ENCODE measurements at regions not wholly inside any gene's neighbourhood (a gene's known extent, or its start where the extent isn't known, plus 50 kb on each side); places are given as distances from the start of the nearest gene placed in this dataset.

DNA sequence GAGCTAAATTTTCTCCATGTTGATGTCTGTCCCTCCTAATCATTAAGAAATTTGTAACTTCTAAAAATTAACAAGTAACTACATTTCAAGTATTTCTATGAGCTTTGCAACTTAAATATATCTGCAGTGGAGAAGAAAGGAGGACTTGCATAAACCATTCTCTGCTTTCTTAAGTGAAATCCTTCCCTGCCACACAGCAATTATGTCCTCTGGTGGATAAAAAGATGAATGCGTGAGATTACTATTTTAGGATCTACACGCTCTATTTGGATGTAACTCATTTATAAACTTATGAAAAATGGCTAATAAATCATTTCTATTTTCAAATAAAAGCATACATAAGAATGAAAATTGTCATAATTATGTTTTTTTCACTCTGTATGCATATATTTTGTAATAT lies 338.0 kb upstream of the PTCHD4 start:
- no peaks in the 10 kb centered on the region for H3F3A ChIP-seq (ENCODE audit: insufficient read depth, low read depth)
- no TSS peak for BruUV-seq (replicated peaks)

DNA sequence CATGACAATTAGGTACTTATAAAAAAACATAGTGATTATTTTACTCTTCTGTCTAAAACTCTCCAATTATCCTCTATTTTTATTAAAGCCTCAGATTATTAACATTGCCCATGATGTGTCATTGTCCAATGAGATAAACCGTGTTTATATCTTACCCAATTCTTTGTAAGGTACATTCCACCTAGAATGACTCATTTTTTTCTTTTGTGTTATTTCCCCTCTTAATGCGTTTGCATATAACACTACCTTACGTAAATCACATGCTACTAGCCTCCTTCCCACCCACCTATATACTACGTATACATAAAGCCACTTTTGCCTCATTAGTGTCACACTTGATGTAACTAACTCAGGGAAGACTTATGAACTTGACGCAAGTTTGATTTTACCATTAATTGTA lies 336.3 kb upstream of the PTCHD4 start:
- Histone ChIP-seq H3F3A (ENCODE audit: insufficient read depth, low read depth) (no peaks in the 10 kb centered on the region), H3K9me2 (ENCODE audit: insufficient read depth) (no peaks in the 10 kb centered on the region), H4K20me1 (ENCODE audit: insufficient read depth) (no peaks in the 10 kb centered on the region), H3K27ac (no peak overlapping the region), H3K79me2 (ENCODE audit: low read depth) (no peaks in the 10 kb centered on the region), H2AFZ (no peak overlapping the region), H3K4me2 (no peak overlapping the region), H3K36me3 (ENCODE audit: low read depth) (no peaks in the 10 kb centered on the region), H3K4me1 (replicated peaks; ENCODE audit: insufficient read depth) (no peaks in the 10 kb centered on the region), H3K27me3 (ENCODE audit: insufficient read depth, low read depth) (no peaks in the 10 kb centered on the region), H3K4me3 (no peak overlapping the region), H3K9me3 (ENCODE audit: insufficient read depth, low read depth) (no peaks in the 10 kb centered on the region)
- POLR2A ChIA-PET (ENCODE audit: unreplicated experiment) = no interaction called here
- intact Hi-C loops (cut with micrococcal nuclease; ENCODE audit: unreplicated experiment) = no loop called here
- DNase-seq = no peak
- CTCF ChIA-PET = interaction anchor here (0.7 to 1.2 kb wide), 2 partner anchors 60 to 127 kb away, joined by 3 to 6 read pairs; no protein-coding TSS in a partner anchor
- BruUV-seq (replicated peaks) = no TSS peak
- TF ChIP-seq EZH2 (IDR thresholded peaks at IDR 0.05; ENCODE audit: low read depth) = no peak
- TF ChIP-seq, protein P1, sequence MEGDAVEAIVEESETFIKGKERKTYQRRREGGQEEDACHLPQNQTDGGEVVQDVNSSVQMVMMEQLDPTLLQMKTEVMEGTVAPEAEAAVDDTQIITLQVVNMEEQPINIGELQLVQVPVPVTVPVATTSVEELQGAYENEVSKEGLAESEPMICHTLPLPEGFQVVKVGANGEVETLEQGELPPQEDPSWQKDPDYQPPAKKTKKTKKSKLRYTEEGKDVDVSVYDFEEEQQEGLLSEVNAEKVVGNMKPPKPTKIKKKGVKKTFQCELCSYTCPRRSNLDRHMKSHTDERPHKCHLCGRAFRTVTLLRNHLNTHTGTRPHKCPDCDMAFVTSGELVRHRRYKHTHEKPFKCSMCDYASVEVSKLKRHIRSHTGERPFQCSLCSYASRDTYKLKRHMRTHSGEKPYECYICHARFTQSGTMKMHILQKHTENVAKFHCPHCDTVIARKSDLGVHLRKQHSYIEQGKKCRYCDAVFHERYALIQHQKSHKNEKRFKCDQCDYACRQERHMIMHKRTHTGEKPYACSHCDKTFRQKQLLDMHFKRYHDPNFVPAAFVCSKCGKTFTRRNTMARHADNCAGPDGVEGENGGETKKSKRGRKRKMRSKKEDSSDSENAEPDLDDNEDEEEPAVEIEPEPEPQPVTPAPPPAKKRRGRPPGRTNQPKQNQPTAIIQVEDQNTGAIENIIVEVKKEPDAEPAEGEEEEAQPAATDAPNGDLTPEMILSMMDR (conservative IDR thresholded peaks at IDR 0.05) = no peak

More for the DNA sequence above, 338.0 kb upstream of the PTCHD4 start:
- Histone ChIP-seq H3K36me3 (ENCODE audit: low read depth) (no peaks in the 10 kb centered on the region), H3K27ac (no peak overlapping the region), H3K9me2 (ENCODE audit: insufficient read depth) (no peaks in the 10 kb centered on the region), H4K20me1 (ENCODE audit: insufficient read depth) (no peaks in the 10 kb centered on the region), H3K27me3 (ENCODE audit: insufficient read depth, low read depth) (no peaks in the 10 kb centered on the region), H3K4me1 (replicated peaks; ENCODE audit: insufficient read depth) (no peaks in the 10 kb centered on the region), H3K9me3 (ENCODE audit: insufficient read depth, low read depth) (no peaks in the 10 kb centered on the region), H2AFZ (no peak overlapping the region), H3K4me2 (no peak overlapping the region), H3K4me3 (no peak overlapping the region), H3K79me2 (ENCODE audit: low read depth) (no peaks in the 10 kb centered on the region)
- DNase-seq = no peak
- no peak for TF ChIP-seq EZH2 (IDR thresholded peaks at IDR 0.05; ENCODE audit: low read depth)
- TF ChIP-seq, protein P1 (conservative IDR thresholded peaks at IDR 0.05) = no peak
- ChIA-PET CTCF (no interaction called here), POLR2A (ENCODE audit: unreplicated experiment) (no interaction called here)
- intact Hi-C loops (cut with micrococcal nuclease; ENCODE audit: unreplicated experiment) = no loop called here

DNA sequence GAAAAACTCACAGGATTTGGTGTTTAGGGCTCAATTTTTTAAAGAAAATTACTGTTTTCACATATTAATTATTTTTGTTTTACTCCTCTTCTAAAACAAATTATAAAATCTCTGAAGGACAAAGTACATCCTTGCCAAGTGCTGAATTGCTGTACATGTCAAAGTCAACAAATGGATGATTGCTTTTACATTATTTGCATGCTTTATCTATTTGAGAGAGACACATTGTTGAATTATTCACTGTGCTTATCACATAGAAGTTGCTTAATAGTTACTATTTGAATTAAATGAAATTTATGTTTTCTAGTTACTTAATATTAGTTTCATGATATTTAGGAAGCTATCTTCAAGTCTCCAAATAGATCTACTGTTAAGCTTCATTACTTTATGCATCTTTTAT lies 318.6 kb upstream of the PTCHD4 start:
- TF ChIP-seq, protein P1 (conservative IDR thresholded peaks at IDR 0.05) = no peak
- TF ChIP-seq EZH2 (IDR thresholded peaks at IDR 0.05; ENCODE audit: low read depth) = no peak
- Histone ChIP-seq H3K4me1 (replicated peaks; ENCODE audit: insufficient read depth) (peaks cover 16% of the 10 kb centered on the region), H3K27ac (peak overlapping the region; percentile 49; the same call in 1 of the 2 replicates), H3K4me3 (no peak overlapping the region), H3K9me3 (ENCODE audit: insufficient read depth, low read depth) (peaks cover 4% of the 10 kb centered on the region; the same call in 1 of the 2 replicates), H3K79me2 (ENCODE audit: low read depth) (no peaks in the 10 kb centered on the region), H2AFZ (no peak overlapping the region), H3F3A (ENCODE audit: insufficient read depth, low read depth) (no peaks in the 10 kb centered on the region), H3K36me3 (ENCODE audit: low read depth) (no peaks in the 10 kb centered on the region; the same call in 1 of the 2 replicates), H3K4me2 (peak overlapping the region; percentile 19; the same call in 1 of the 2 replicates), H4K20me1 (ENCODE audit: insufficient read depth) (no peaks in the 10 kb centered on the region), H3K27me3 (ENCODE audit: insufficient read depth, low read depth) (no peaks in the 10 kb centered on the region), H3K9me2 (ENCODE audit: insufficient read depth) (no peaks in the 10 kb centered on the region)
- POLR2A ChIA-PET (ENCODE audit: unreplicated experiment) = no interaction called here
- CTCF ChIA-PET = no interaction called here
- intact Hi-C loops (cut with micrococcal nuclease; ENCODE audit: unreplicated experiment) = no loop called here
- no peak for DNase-seq
- BruUV-seq (replicated peaks) = no TSS peak

Data from PC-9 (cell line).